ENCODE measurements at regions not wholly inside any gene's neighbourhood (a gene's known extent, or its start where the extent isn't known, plus 50 kb on each side); places are given as distances from the start of the nearest gene placed in this dataset.

GRCh38 chr5:60517094-60517694 is 182.8 kb downstream of the DEPDC1B start:
- TF ChIP-seq CTCF (conservative IDR thresholded peaks at IDR 0.05 in 1 of 2, IDR thresholded peaks at IDR 0.05 in 1 of 2; ENCODE audit: low read depth in 1 of 2, low read length in 2 of 2) (no peak), EZH2 (IDR thresholded peaks at IDR 0.05; ENCODE audit: low read length, missing control alignments) (no peak)
